Heart left ventricle (tissue), 16 donors: ENCODE measurements at regions not wholly inside any gene's neighbourhood (a gene's known extent, or its start where the extent isn't known, plus 50 kb on each side); places are given as distances from the start of the nearest gene placed in this dataset.

ENCODE experiments used
- ATAC-seq, 4 donors: fragments of 200-7000 bp; cut with Tn5 transposase; one replicate each; pipeline ENCODE4 v1.9.1; 2020 to 2022; ENCODE audit warnings: moderate library complexity in 4 of 4, mild to moderate bottlenecking in 3 of 4, moderate number of reproducible peaks in 1 of 4
- DNase-seq, 5 donors: peaks; one replicate each; pipeline ENCODE4 v3.0.0-alpha.2; 2020
- H3K27ac ChIP-seq, 12 donors: fragments of 200-600 bp; sonication (generic) in 4 of 12; one replicate each; pipeline versions ENCODE4 v1.5.0 to v1.8.0; 2016 to 2022; ENCODE audit warnings: mild to moderate bottlenecking in 2 of 12
- H3K27me3 ChIP-seq, 9 donors: fragments of 200-600 bp; sonication (generic) in 2 of 9; one replicate each; pipeline versions ENCODE4 v1.5.1 to v1.8.0; 2016 to 2022; ENCODE audit warnings: mild to moderate bottlenecking in 3 of 9
- H3K36me3 ChIP-seq, 9 donors: fragments of 200-600 bp; sonication (generic) in 2 of 9; one replicate each; pipeline versions ENCODE4 v1.5.0 to v1.8.0; 2018 to 2022; ENCODE audit warnings: mild to moderate bottlenecking in 2 of 9
- H3K4me1 ChIP-seq, 12 donors: fragments of 200-600 bp; sonication (generic) in 4 of 12; one replicate each; pipeline versions ENCODE4 v1.5.0 to v1.8.0; 2016 to 2022; ENCODE audit warnings: mild to moderate bottlenecking in 3 of 12
- H3K4me3 ChIP-seq, 12 donors: fragments of 200-600 bp; sonication (generic) in 4 of 12; one replicate each; pipeline versions ENCODE4 v1.5.0 to v1.8.0; 2017 to 2022; ENCODE audit warnings: mild to moderate bottlenecking in 9 of 12, moderate library complexity in 4 of 12
- H3K9me3 ChIP-seq, 12 donors: fragments of 200-600 bp; sonication (generic) in 4 of 12; one replicate each; pipeline versions ENCODE4 v1.5.0 to v1.8.0; 2016 to 2022; ENCODE audit warnings: mild to moderate bottlenecking in 1 of 12
- POLR2A ChIP-seq, 2 donors: fragments of 450-650 bp; IDR thresholded peaks; one replicate each; pipeline ENCODE4 v1.6.1; 2017; ENCODE audit warnings: antibody characterized with exemption in 2 of 2, mild to moderate bottlenecking in 2 of 2, moderate library complexity in 2 of 2
- WGBS, 4 donors: extraction: QIAGEN DNeasy Blood & Tissue Kit in 2 of 4; methylation state at CpG; one replicate each; pipeline versions ENCODE4 v1.1.5 to v1.1.7; 2013 to 2018; 5-methylcytosine and 5-hydroxymethylcytosine counted together
- intact Hi-C, 10 donors: fragments of 100-400 bp; cut with DNase I; formaldehyde crosslinking; loops; one replicate each; pipeline versions ENCODE4 v1.11.1 to v1.14.2; 2022
- TF ChIP-seq, protein P1 (sequence below), 12 donors: fragments of 200-600 bp; sonication (generic) in 4 of 12; IDR thresholded peaks; one replicate each; pipeline versions ENCODE4 v1.5.0 to v1.8.0; 2018 to 2022; ENCODE audit warnings: antibody characterized with exemption in 12 of 12, mild to moderate bottlenecking in 5 of 12
- donor health status: ischemic (EF 13 %, LVEDD 7.1; RV severe dilation, severe dysfunction).
- donor health status: healthy with polysubstance abuse.
- donor health status: DM: no; HTN: yes; CAD: no.
- donor health status: DM: no; HTN: no; CAD: no.
- donor health status: ischemic (EF 25% LVEDD 6.9; RV normal size, moderate dysfunction).
- donor health status: ischemic (EF 25% LVEDD 5.7; RV mildly dilated, moderate dysfunction).
- donor health status: healthy.
- donor health status: DM: yes; HTN: yes; CAD: no.
- donor health status: ischemic (EF 35%, LVEDD 5.7; RV mildly dilated, moderate dysfunction).
- donor health status: nonischemic (EF 11% LVEDD 7.7; RV severe dilation, severe dysfunction).
- donor health status: DM: yes; HTN: yes; CAD: no.
- donor health status: PGD.
- donor health status: ischemic (EF 29% LVEDD 5.4; RV normal size, mild dysfunction).
- donor health status: nonischemic (EF 23%, LVEDD 6.1; RV moderate dilation, normal function).

GRCh38 chr3:31038086-31038739 lies 143.8 kb upstream of the GADL1 start:
- no peak overlapping the region for H3K4me3 ChIP-seq
- intact Hi-C loops = no loop called here
- no peaks in the 10 kb centered on the region for H3K27me3 ChIP-seq
- no peaks in the 10 kb centered on the region for H3K36me3 ChIP-seq
- 88 to 97% (median 93%) methylated on average over 3 of the region's 3 CpGs for WGBS, 4 donors
- TF ChIP-seq, protein P1, sequence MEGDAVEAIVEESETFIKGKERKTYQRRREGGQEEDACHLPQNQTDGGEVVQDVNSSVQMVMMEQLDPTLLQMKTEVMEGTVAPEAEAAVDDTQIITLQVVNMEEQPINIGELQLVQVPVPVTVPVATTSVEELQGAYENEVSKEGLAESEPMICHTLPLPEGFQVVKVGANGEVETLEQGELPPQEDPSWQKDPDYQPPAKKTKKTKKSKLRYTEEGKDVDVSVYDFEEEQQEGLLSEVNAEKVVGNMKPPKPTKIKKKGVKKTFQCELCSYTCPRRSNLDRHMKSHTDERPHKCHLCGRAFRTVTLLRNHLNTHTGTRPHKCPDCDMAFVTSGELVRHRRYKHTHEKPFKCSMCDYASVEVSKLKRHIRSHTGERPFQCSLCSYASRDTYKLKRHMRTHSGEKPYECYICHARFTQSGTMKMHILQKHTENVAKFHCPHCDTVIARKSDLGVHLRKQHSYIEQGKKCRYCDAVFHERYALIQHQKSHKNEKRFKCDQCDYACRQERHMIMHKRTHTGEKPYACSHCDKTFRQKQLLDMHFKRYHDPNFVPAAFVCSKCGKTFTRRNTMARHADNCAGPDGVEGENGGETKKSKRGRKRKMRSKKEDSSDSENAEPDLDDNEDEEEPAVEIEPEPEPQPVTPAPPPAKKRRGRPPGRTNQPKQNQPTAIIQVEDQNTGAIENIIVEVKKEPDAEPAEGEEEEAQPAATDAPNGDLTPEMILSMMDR (IDR thresholded peaks at IDR 0.05) = no peak
- no peak for TF ChIP-seq POLR2A (IDR thresholded peaks at IDR 0.05)
- no peak for ATAC-seq
- no peak for DNase-seq
- peaks cover 0 to 12% (median 6%) of the 10 kb centered on the region in 12 donors for H3K9me3 ChIP-seq
- H3K27ac ChIP-seq = no peak overlapping the region
- peaks cover 0 to 5% (median 0%) of the 10 kb centered on the region in 12 donors for H3K4me1 ChIP-seq

DNA sequence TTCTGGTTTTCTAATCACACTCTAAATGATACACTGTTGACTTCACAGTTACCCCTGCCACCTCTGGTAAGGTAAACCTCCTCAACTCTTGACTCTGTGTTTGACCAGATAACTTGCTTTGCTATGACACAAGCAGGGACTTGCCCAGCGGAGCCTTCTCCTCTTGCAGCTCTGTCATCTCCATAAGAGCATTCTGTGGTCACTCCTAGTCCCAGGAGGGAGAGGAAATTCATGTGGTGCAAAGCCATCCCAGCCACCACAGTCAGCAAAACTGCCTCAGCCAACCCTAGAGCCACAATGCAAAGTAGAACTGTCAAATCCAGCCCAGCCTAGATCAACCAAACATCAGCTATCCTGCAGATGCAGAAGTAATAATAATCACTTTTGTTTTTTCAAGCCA lies 144.7 kb upstream of the GADL1 start:
- Histone ChIP-seq H3K4me3 (no peak overlapping the region), H3K9me3 (peaks cover 0 to 15% (median 6%) of the 10 kb centered on the region in 12 donors), H3K4me1 (peaks cover 0 to 5% (median 0%) of the 10 kb centered on the region in 12 donors), H3K27me3 (no peaks in the 10 kb centered on the region), H3K27ac (no peak overlapping the region), H3K36me3 (no peaks in the 10 kb centered on the region)
- WGBS, 4 donors = 74 to 90% (median 80%) methylated on average over 1 of the region's 1 CpG
- TF ChIP-seq, protein P1 (IDR thresholded peaks at IDR 0.05) = no peak
- TF ChIP-seq POLR2A (IDR thresholded peaks at IDR 0.05) = no peak
- no peak for DNase-seq
- peak in 1 of 4 donors; percentile 50 for ATAC-seq
- intact Hi-C loops = no loop called here

DNA sequence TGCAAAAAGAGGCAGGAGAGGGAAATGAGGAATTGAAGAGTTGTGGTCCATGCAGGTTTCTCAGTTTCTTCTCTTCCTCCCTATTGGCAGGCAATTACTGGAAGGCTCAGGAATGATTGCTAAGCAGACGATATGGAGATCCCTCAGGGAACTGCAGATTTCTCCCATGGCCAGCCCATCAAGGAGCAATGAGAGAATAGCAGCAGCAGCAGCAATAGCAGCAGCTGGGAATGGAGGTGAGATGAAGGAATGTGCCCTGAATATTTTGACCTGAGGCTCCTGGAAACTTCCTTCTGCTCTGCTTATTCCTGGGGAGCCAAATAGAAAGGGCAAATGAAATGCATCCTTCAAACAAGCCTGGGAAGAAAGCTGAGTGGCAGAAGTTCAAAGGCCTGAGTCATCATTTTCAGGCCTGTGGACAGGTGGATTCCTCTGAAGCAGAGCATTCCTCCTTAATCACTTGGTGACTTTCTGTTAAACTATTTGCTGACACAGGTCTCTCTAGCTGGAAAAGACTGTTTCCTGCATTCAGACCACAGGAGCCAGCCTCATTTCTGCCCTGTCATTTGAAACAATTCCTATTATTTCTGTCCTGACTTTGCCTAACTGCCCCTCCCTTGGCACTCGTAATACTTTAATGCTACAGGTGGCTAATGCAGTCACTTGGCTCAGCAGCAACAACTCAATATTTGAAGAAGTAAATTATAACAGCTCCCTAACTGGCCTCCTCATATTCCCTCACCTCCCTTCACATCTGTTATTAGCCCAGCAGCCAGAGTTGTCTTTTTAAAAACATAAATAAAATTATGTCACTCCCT lies 146.9 kb upstream of the GADL1 start:
- peaks cover 0 to 15% (median 6%) of the 10 kb centered on the region in 12 donors for H3K9me3 ChIP-seq
- H3K27ac ChIP-seq = no peak overlapping the region
- intact Hi-C loops = no loop called here
- DNase-seq = no peak
- H3K4me3 ChIP-seq = no peak overlapping the region
- WGBS, 4 donors = 24 to 49% (median 45%) methylated on average over 2 of the region's 2 CpGs
- TF ChIP-seq, protein P1 (IDR thresholded peaks at IDR 0.05) = no peak
- TF ChIP-seq POLR2A (IDR thresholded peaks at IDR 0.05) = no peak
- ATAC-seq = no peak
- H3K36me3 ChIP-seq = no peaks in the 10 kb centered on the region
- H3K27me3 ChIP-seq = no peaks in the 10 kb centered on the region
- peaks cover 0 to 5% (median 0%) of the 10 kb centered on the region in 12 donors for H3K4me1 ChIP-seq

- WGBS, 4 donors = 60 to 96% (median 80%) methylated on average over 3 of the region's 3 CpGs
- Histone ChIP-seq H3K36me3 (no peaks in the 10 kb centered on the region), H3K27ac (peak overlapping the region in 1 of 12 donors; percentile 11), H3K9me3 (peaks cover 0 to 15% (median 6%) of the 10 kb centered on the region in 12 donors), H3K4me3 (no peak overlapping the region), H3K27me3 (no peaks in the 10 kb centered on the region), H3K4me1 (peaks cover 0 to 5% (median 0%) of the 10 kb centered on the region in 12 donors)
- no peak for TF ChIP-seq POLR2A (IDR thresholded peaks at IDR 0.05)
- TF ChIP-seq, protein P1 (IDR thresholded peaks at IDR 0.05) = no peak
- DNase-seq = no peak
- peak in 1 of 4 donors; percentile 55 for ATAC-seq
- intact Hi-C loops = no loop called here
Observed at GRCh38 chr3:31043184-31043819, 148.8 kb upstream of the GADL1 start.
